HEK293 (cell line): ENCODE measurements at regions not wholly inside any gene's neighbourhood (a gene's known extent, or its start where the extent isn't known, plus 50 kb on each side); places are given as distances from the start of the nearest gene placed in this dataset.

Source experiments
- CTCF ChIA-PET: fragments of 350-600 bp; formaldehyde crosslinking; extraction: SDS; loops from one replicate; lab custom pipeline; 2021; ENCODE audit warnings: antibody characterized with exemption; lab: Yijun Ruan, JAX
- POLR2A ChIA-PET: fragments of 300-600 bp; formaldehyde crosslinking; extraction: SDS; loops from one replicate; lab custom pipeline; 2020; ENCODE audit warnings: antibody characterized with exemption, inconsistent platforms; lab: Yijun Ruan, JAX
- H3K27ac ChIP-seq: fragments of 200-500 bp; sonication (Bioruptor generic); 2 replicates; pipeline ENCODE4 v1.5.1; 2014; ENCODE audit warnings: low read depth, low read length, control low read depth, inconsistent platforms; ENCODE audit errors: extremely low read depth
- H3K36me3 ChIP-seq, 2 experiments: fragments of 200-500 bp in 1 of 2; sonication (Bioruptor generic) in 1 of 2; 1 replicate in 1 of 2; 2 replicates in 1 of 2; pipeline ENCODE4 v1.5.1; 2014 to 2017; ENCODE audit warnings: inconsistent platforms in 2 of 2, low read length in 2 of 2; ENCODE audit not compliant: control insufficient read depth in 2 of 2, insufficient read depth in 1 of 2
- H3K4me1 ChIP-seq: fragments of 200-500 bp; sonication (Bioruptor generic); 2 replicates; pipeline ENCODE4 v1.5.1; 2014; ENCODE audit warnings: mild to moderate bottlenecking, low read length, inconsistent platforms; ENCODE audit not compliant: control insufficient read depth, insufficient read depth
- H3K4me3 ChIP-seq: 2 replicates; pipeline ENCODE4 v1.5.1; 2011; ENCODE audit warnings: low read depth, mild to moderate bottlenecking, control low read depth, low read length, moderate library complexity
- H3K9me3 ChIP-seq: fragments of 200-500 bp; sonication (Bioruptor generic); 2 replicates; pipeline ENCODE4 v1.5.1; 2014; ENCODE audit warnings: low read depth, low read length, inconsistent platforms; ENCODE audit not compliant: control insufficient read depth, insufficient read depth
- BCL11A ChIP-seq: fragments of 450-650 bp; formaldehyde crosslinking; IDR thresholded peaks from 2 replicates; pipeline ENCODE4 v1.5.1; 2016; ENCODE audit warnings: low read depth, missing biosample characterization, missing genetic modification characterization
- IKZF3 ChIP-seq: fragments of 450-650 bp; IDR thresholded peaks from 2 replicates; pipeline ENCODE4 v1.5.0; 2018; ENCODE audit warnings: missing biosample characterization, mild to moderate bottlenecking, missing genetic modification characterization, moderate library complexity
- OSR2 ChIP-seq: fragments of 450-650 bp; formaldehyde crosslinking; IDR thresholded peaks from 2 replicates; pipeline ENCODE4 v1.5.1; 2016; ENCODE audit warnings: missing biosample characterization, missing genetic modification characterization
- RBAK ChIP-seq: fragments of 450-650 bp; formaldehyde crosslinking; IDR thresholded peaks from 2 replicates; pipeline ENCODE4 v1.5.1; 2016; ENCODE audit warnings: missing biosample characterization, missing genetic modification characterization
- SP7 ChIP-seq: fragments of 450-650 bp; formaldehyde crosslinking; IDR thresholded peaks from 2 replicates; pipeline ENCODE4 v1.5.1; 2016; ENCODE audit warnings: missing biosample characterization, missing genetic modification characterization
- WT1 ChIP-seq: fragments of 450-650 bp; formaldehyde crosslinking; IDR thresholded peaks from 2 replicates; pipeline ENCODE4 v1.5.1; 2016; ENCODE audit warnings: missing biosample characterization, missing genetic modification characterization
- YY1 ChIP-seq: fragments of 450-650 bp; formaldehyde crosslinking; IDR thresholded peaks from 2 replicates; pipeline ENCODE4 v1.5.1; 2018; ENCODE audit warnings: missing biosample characterization, missing genetic modification characterization
- ZBTB17 ChIP-seq: fragments of 450-650 bp; formaldehyde crosslinking; IDR thresholded peaks from 2 replicates; pipeline ENCODE4 v1.5.1; 2016; ENCODE audit warnings: missing biosample characterization, missing genetic modification characterization
- ZNF335 ChIP-seq: fragments of 450-650 bp; formaldehyde crosslinking; conservative IDR thresholded peaks from 2 replicates; pipeline ENCODE4 v1.5.1; 2016; ENCODE audit warnings: missing biosample characterization, missing genetic modification characterization
- ZNF426 ChIP-seq: fragments of 450-650 bp; formaldehyde crosslinking; IDR thresholded peaks from 2 replicates; pipeline ENCODE4 v1.5.1; 2017; ENCODE audit warnings: missing biosample characterization, missing genetic modification characterization, mild to moderate bottlenecking, inconsistent platforms, moderate library complexity
- ZNF596 ChIP-seq: fragments of 450-650 bp; IDR thresholded peaks from 2 replicates; pipeline ENCODE4 v1.5.0; 2018; ENCODE audit warnings: missing biosample characterization, mild to moderate bottlenecking, missing genetic modification characterization, moderate library complexity
- ZNF707 ChIP-seq: fragments of 450-650 bp; formaldehyde crosslinking; IDR thresholded peaks from 2 replicates; pipeline ENCODE4 v1.5.1; 2016; ENCODE audit warnings: missing biosample characterization, missing genetic modification characterization
- ZNF76 ChIP-seq: fragments of 450-650 bp; formaldehyde crosslinking; IDR thresholded peaks from 2 replicates; pipeline ENCODE4; 2016; ENCODE audit warnings: low read depth, missing biosample characterization, missing genetic modification characterization, borderline replicate concordance
- ZNF792 ChIP-seq: fragments of 450-650 bp; formaldehyde crosslinking; IDR thresholded peaks from 2 replicates; pipeline ENCODE4 v1.5.1; 2016; ENCODE audit warnings: missing biosample characterization, missing genetic modification characterization
- ZNF843 ChIP-seq: fragments of 450-650 bp; formaldehyde crosslinking; IDR thresholded peaks from 2 replicates; pipeline ENCODE4 v1.5.1; 2016; ENCODE audit warnings: missing biosample characterization, missing genetic modification characterization
- ZSCAN23 ChIP-seq: fragments of 450-650 bp; formaldehyde crosslinking; IDR thresholded peaks from 2 replicates; pipeline ENCODE4 v1.5.1; 2016; ENCODE audit warnings: missing biosample characterization, missing genetic modification characterization
- TF ChIP-seq, protein P1 (sequence below): fragments of 450-650 bp; formaldehyde crosslinking; IDR thresholded peaks from 2 replicates; pipeline ENCODE4 v1.5.1; 2016; ENCODE audit warnings: missing biosample characterization, missing genetic modification characterization
- TF ChIP-seq, protein P2 (sequence below): fragments of 450-650 bp; formaldehyde crosslinking; IDR thresholded peaks from 2 replicates; pipeline ENCODE4 v1.5.1; 2017; ENCODE audit warnings: missing biosample characterization, missing genetic modification characterization
- TF ChIP-seq, protein P3 (sequence below): fragments of 450-650 bp; formaldehyde crosslinking; IDR thresholded peaks from 2 replicates; pipeline ENCODE4 v1.5.1; 2016; ENCODE audit warnings: missing biosample characterization, missing genetic modification characterization
- TF ChIP-seq, protein P4 (sequence below): fragments of 450-650 bp; formaldehyde crosslinking; IDR thresholded peaks from 2 replicates; pipeline ENCODE4 v1.5.1; 2016; ENCODE audit warnings: missing biosample characterization, missing genetic modification characterization
- TF ChIP-seq, protein P5 (sequence below): fragments of 450-650 bp; formaldehyde crosslinking; IDR thresholded peaks from 2 replicates; pipeline ENCODE4 v1.5.1; 2016; ENCODE audit warnings: missing biosample characterization, missing genetic modification characterization
- TF ChIP-seq, protein P6 (sequence below): fragments of 450-650 bp; formaldehyde crosslinking; IDR thresholded peaks from 2 replicates; pipeline ENCODE4 v1.5.1; 2017; ENCODE audit warnings: missing biosample characterization, missing genetic modification characterization

DNA sequence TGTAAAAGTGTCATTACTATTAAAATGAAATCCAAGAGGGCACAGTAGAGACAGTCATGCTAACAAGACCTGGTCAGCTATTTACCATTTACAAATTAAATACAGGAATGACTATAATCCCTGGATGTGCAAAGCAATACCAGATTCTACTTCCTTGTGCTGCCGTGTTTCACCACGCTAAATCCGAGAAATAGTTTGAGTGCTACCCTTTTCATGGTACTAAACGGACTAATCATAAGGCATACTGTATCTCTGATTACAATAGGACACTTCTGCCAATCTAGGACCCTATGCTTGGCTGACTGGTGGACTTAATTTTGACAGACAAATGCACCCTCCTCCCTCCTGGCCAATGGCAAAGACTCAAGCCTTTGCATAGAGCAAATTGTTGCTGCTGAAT, 63.0 kb upstream of the NR2F2 start:
- TF ChIP-seq ZNF335 (tag by site-specific recombination) (no peak), ZNF707 (tag by site-specific recombination) (peak; percentile 78), ZNF76 (tag by site-specific recombination) (no peak)
- POLR2A ChIA-PET, result interaction anchor here (1.7 kb wide), 1 partner anchor 63 kb away, joined by 6 read pairs; the partner anchor contains the start of gene NR2F2
- Histone ChIP-seq H3K4me3 (no peak overlapping the region), H3K27ac (no peak overlapping the region), H3K4me1 (peaks cover 49% of the 10 kb centered on the region), H3K9me3 (no peaks in the 10 kb centered on the region), H3K36me3 (no peaks in the 10 kb centered on the region)
- CTCF ChIA-PET, result no interaction called here

DNA sequence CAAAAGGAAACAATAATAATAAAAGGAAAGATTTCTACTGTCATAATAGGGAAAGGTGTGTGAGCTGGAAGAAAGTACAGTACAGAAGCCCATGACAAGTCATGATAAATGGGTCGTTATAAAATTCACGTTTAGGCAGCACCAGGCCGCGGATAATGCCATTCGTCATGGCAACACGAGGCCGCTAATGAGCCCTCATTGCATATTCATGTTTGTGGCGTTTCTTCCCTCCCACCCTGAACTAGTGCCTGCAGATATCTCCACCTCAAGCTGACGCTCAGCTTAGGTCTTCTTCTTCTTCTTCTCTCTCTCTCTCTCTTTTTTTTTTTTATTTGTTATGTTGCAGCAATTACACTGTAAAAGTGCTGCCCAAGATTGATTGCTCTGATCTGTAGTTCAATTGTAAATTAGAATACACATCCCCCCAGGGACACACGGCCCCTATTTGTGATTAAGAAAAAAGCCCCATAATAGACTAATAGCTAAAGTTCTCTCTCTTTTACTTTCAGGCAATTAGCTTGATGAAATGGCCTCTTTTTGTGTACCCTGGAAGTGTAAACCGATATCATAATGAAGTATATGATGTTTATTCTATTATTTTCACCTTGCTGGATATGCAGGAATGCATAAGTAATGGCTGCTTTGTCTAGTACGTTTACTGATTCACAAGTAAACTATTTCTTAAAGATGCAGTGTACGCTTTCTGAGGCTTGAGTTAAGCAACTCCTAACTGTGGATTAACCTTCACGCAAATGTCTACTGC, 61.9 kb upstream of the NR2F2 start:
- CTCF ChIA-PET, result interaction anchor here (1.4 kb wide), 1 partner anchor 220 kb away, joined by 3 read pairs; no protein-coding TSS in a partner anchor
- Histone ChIP-seq H3K4me3 (no peak overlapping the region), H3K4me1 (peaks cover 38% of the 10 kb centered on the region), H3K36me3 (no peaks in the 10 kb centered on the region), H3K27ac (peak overlapping the region; percentile 7; the same call in 1 of the 2 replicates), H3K9me3 (no peaks in the 10 kb centered on the region; the same call in 1 of the 2 replicates)
- POLR2A ChIA-PET, result interaction anchor here (0.6 to 1.7 kb wide), 4 partner anchors 59 to 1711 kb away, joined by 3 to 6 read pairs (median 4); partner anchors contain the start of gene NR2F2
- TF ChIP-seq, protein P1, sequence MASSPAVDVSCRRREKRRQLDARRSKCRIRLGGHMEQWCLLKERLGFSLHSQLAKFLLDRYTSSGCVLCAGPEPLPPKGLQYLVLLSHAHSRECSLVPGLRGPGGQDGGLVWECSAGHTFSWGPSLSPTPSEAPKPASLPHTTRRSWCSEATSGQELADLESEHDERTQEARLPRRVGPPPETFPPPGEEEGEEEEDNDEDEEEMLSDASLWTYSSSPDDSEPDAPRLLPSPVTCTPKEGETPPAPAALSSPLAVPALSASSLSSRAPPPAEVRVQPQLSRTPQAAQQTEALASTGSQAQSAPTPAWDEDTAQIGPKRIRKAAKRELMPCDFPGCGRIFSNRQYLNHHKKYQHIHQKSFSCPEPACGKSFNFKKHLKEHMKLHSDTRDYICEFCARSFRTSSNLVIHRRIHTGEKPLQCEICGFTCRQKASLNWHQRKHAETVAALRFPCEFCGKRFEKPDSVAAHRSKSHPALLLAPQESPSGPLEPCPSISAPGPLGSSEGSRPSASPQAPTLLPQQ (tag by site-specific recombination), result no peak
- TF ChIP-seq, protein P2, sequence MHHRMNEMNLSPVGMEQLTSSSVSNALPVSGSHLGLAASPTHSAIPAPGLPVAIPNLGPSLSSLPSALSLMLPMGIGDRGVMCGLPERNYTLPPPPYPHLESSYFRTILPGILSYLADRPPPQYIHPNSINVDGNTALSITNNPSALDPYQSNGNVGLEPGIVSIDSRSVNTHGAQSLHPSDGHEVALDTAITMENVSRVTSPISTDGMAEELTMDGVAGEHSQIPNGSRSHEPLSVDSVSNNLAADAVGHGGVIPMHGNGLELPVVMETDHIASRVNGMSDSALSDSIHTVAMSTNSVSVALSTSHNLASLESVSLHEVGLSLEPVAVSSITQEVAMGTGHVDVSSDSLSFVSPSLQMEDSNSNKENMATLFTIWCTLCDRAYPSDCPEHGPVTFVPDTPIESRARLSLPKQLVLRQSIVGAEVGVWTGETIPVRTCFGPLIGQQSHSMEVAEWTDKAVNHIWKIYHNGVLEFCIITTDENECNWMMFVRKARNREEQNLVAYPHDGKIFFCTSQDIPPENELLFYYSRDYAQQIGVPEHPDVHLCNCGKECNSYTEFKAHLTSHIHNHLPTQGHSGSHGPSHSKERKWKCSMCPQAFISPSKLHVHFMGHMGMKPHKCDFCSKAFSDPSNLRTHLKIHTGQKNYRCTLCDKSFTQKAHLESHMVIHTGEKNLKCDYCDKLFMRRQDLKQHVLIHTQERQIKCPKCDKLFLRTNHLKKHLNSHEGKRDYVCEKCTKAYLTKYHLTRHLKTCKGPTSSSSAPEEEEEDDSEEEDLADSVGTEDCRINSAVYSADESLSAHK, result no peak
- TF ChIP-seq ZBTB17 (peak; percentile 61; the same call in 1 of the 2 replicates), IKZF3 (peak; percentile 77), BCL11A (tag by site-specific recombination) (peak; percentile 73), YY1 (tag by site-specific recombination) (0 out of 2 replicates have a peak, but pooled peaks have one; percentile 10), ZSCAN23 (tag by site-specific recombination) (peak; percentile 36; the same call in 1 of the 2 replicates), OSR2 (peak; percentile 65), ZNF843 (tag by site-specific recombination) (peak; percentile 67; the same call in 1 of the 2 replicates), ZNF596 (tag by site-specific recombination) (0 out of 2 replicates have a peak, but pooled peaks have one; percentile 23), SP7 (tag by site-specific recombination) (peak; percentile 54), RBAK (tag by site-specific recombination) (no peak), ZNF792 (tag by site-specific recombination) (no peak), WT1 (peak; percentile 75), ZNF426 (tag by site-specific recombination) (no peak)
- TF ChIP-seq, protein P3, sequence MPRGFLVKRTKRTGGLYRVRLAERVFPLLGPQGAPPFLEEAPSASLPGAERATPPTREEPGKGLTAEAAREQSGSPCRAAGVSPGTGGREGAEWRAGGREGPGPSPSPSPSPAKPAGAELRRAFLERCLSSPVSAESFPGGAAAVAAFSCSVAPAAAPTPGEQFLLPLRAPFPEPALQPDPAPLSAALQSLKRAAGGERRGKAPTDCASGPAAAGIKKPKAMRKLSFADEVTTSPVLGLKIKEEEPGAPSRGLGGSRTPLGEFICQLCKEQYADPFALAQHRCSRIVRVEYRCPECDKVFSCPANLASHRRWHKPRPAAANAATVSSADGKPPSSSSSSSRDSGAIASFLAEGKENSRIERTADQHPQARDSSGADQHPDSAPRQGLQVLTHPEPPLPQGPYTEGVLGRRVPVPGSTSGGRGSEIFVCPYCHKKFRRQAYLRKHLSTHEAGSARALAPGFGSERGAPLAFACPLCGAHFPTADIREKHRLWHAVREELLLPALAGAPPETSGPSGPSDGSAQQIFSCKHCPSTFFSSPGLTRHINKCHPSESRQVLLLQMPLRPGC (tag by site-specific recombination), result peak; percentile 83
- TF ChIP-seq, protein P4, sequence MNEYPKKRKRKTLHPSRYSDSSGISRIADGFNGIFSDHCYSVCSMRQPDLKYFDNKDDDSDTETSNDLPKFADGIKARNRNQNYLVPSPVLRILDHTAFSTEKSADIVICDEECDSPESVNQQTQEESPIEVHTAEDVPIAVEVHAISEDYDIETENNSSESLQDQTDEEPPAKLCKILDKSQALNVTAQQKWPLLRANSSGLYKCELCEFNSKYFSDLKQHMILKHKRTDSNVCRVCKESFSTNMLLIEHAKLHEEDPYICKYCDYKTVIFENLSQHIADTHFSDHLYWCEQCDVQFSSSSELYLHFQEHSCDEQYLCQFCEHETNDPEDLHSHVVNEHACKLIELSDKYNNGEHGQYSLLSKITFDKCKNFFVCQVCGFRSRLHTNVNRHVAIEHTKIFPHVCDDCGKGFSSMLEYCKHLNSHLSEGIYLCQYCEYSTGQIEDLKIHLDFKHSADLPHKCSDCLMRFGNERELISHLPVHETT (tag by site-specific recombination), result no peak
- TF ChIP-seq, protein P5, sequence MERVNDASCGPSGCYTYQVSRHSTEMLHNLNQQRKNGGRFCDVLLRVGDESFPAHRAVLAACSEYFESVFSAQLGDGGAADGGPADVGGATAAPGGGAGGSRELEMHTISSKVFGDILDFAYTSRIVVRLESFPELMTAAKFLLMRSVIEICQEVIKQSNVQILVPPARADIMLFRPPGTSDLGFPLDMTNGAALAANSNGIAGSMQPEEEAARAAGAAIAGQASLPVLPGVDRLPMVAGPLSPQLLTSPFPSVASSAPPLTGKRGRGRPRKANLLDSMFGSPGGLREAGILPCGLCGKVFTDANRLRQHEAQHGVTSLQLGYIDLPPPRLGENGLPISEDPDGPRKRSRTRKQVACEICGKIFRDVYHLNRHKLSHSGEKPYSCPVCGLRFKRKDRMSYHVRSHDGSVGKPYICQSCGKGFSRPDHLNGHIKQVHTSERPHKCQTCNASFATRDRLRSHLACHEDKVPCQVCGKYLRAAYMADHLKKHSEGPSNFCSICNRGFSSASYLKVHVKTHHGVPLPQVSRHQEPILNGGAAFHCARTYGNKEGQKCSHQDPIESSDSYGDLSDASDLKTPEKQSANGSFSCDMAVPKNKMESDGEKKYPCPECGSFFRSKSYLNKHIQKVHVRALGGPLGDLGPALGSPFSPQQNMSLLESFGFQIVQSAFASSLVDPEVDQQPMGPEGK (tag by site-specific recombination), result 0 out of 2 replicates have a peak, but pooled peaks have one; percentile 25
- TF ChIP-seq, protein P6, sequence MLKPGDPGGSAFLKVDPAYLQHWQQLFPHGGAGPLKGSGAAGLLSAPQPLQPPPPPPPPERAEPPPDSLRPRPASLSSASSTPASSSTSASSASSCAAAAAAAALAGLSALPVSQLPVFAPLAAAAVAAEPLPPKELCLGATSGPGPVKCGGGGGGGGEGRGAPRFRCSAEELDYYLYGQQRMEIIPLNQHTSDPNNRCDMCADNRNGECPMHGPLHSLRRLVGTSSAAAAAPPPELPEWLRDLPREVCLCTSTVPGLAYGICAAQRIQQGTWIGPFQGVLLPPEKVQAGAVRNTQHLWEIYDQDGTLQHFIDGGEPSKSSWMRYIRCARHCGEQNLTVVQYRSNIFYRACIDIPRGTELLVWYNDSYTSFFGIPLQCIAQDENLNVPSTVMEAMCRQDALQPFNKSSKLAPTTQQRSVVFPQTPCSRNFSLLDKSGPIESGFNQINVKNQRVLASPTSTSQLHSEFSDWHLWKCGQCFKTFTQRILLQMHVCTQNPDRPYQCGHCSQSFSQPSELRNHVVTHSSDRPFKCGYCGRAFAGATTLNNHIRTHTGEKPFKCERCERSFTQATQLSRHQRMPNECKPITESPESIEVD (tag by site-specific recombination), result peak; percentile 87
